Uterus (tissue), 3 donors: ENCODE measurements at regions not wholly inside any gene's neighbourhood (a gene's known extent, or its start where the extent isn't known, plus 50 kb on each side); places are given as distances from the start of the nearest gene placed in this dataset.
"Not testable (repeated sequence)": the region's sequence is repeated elsewhere in the genome, so short reads cannot be mapped to it uniquely, and the experiment has no call there.

Experiments used
- DNase-seq, 2 donors: peaks; one replicate each; pipeline ENCODE4 v3.0.0-alpha.2; 2019 to 2020
- H3K27ac ChIP-seq, 2 donors: fragments of 200-600 bp; sonication (generic); 1 replicate in 1 of 2; 2 replicates in 1 of 2; pipeline ENCODE4 v1.5.1; 2016 to 2018
- H3K27me3 ChIP-seq, 2 donors: fragments of 200-600 bp; sonication (generic); one replicate each; pipeline ENCODE4 v1.5.1; 2018 to 2019; ENCODE audit warnings: control low read depth in 1 of 2
- H3K36me3 ChIP-seq, 2 donors: fragments of 200-600 bp; sonication (generic); one replicate each; pipeline ENCODE4 v1.5.1; 2019; ENCODE audit warnings: control low read depth in 1 of 2
- H3K4me1 ChIP-seq, 2 donors: fragments of 200-600 bp; sonication (generic); one replicate each; pipeline ENCODE4 v1.5.1; 2018 to 2019; ENCODE audit warnings: control low read depth in 1 of 2
- H3K4me3 ChIP-seq, 2 donors: fragments of 200-600 bp; sonication (generic); 1 replicate in 1 of 2; 2 replicates in 1 of 2; pipeline ENCODE4 v1.5.1; 2018 to 2019; ENCODE audit warnings: mild to moderate bottlenecking in 1 of 2
- H3K9me3 ChIP-seq, 2 donors: fragments of 200-600 bp; sonication (generic); one replicate each; pipeline ENCODE4 v1.5.1; 2019; ENCODE audit warnings: control low read depth in 1 of 2
- CTCF ChIP-seq, 4 experiments: fragments of 200-600 bp in 2 of 4; fragments of 450-650 bp in 2 of 4; sonication (generic) in 2 of 4; IDR thresholded peaks; one replicate each; pipeline ENCODE4 v1.5.1; 2016 to 2019; ENCODE audit warnings: antibody characterized with exemption in 4 of 4, mild to moderate bottlenecking in 2 of 4, moderate library complexity in 1 of 4
- POLR2A ChIP-seq, 2 donors: fragments of 450-650 bp; IDR thresholded peaks; one replicate each; pipeline ENCODE4 v1.6.1; 2016; ENCODE audit warnings: antibody characterized with exemption in 2 of 2, mild to moderate bottlenecking in 1 of 2, moderate library complexity in 1 of 2
- intact Hi-C: fragments of 100-400 bp; cut with DNase I; formaldehyde crosslinking; loops from one replicate; pipeline ENCODE4 v1.15.1; 2023; ENCODE audit warnings: low total_unique reads
- donor health status: DM: yes; HTN: yes; CAD: no.

GRCh38 chr5:116862632-116863455, 288.2 kb upstream of the SEMA6A start:
- no peaks in the 10 kb centered on the region for H3K36me3 ChIP-seq
- TF ChIP-seq CTCF (IDR thresholded peaks at IDR 0.05) (no peak), POLR2A (IDR thresholded peaks at IDR 0.05) (no peak)
- H3K9me3 ChIP-seq = no peaks in the 10 kb centered on the region
- H3K4me3 ChIP-seq = no peak overlapping the region
- intact Hi-C loops = no loop called here
- no peak for DNase-seq
- no peaks in the 10 kb centered on the region for H3K4me1 ChIP-seq
- no peak overlapping the region for H3K27ac ChIP-seq
- H3K27me3 ChIP-seq = no peaks in the 10 kb centered on the region

- H3K9me3 ChIP-seq = no peaks in the 10 kb centered on the region
- intact Hi-C loops = no loop called here
- DNase-seq = no peak
- no peak overlapping the region for H3K4me3 ChIP-seq
- H3K27me3 ChIP-seq = no peaks in the 10 kb centered on the region
- H3K4me1 ChIP-seq = no peaks in the 10 kb centered on the region
- TF ChIP-seq CTCF (IDR thresholded peaks at IDR 0.05) = no peak
- TF ChIP-seq POLR2A (IDR thresholded peaks at IDR 0.05) = no peak
- H3K27ac ChIP-seq = no peak overlapping the region
- H3K36me3 ChIP-seq = no peaks in the 10 kb centered on the region
These were observed 287.0 kb upstream of the SEMA6A start for GRCh38 chr5:116861666-116862065.

GRCh38 chr5:116861097-116861496, 286.5 kb upstream of the SEMA6A start:
- Histone ChIP-seq H3K36me3 (no peaks in the 10 kb centered on the region), H3K9me3 (no peaks in the 10 kb centered on the region), H3K27ac (no peak overlapping the region), H3K4me1 (no peaks in the 10 kb centered on the region), H3K4me3 (no peak overlapping the region), H3K27me3 (no peaks in the 10 kb centered on the region)
- intact Hi-C loops = no loop called here
- TF ChIP-seq CTCF (IDR thresholded peaks at IDR 0.05) (no peak), POLR2A (IDR thresholded peaks at IDR 0.05) (no peak)
- DNase-seq = no peak

GRCh38 chr5:116859666-116860320, 285.2 kb upstream of the SEMA6A start:
- no peaks in the 10 kb centered on the region for H3K4me1 ChIP-seq
- no peaks in the 10 kb centered on the region for H3K36me3 ChIP-seq
- intact Hi-C loops = no loop called here
- H3K27me3 ChIP-seq = no peaks in the 10 kb centered on the region
- no peak for DNase-seq
- H3K27ac ChIP-seq = no peak overlapping the region
- TF ChIP-seq POLR2A (IDR thresholded peaks at IDR 0.05) = no peak
- TF ChIP-seq CTCF (IDR thresholded peaks at IDR 0.05) = no peak
- H3K9me3 ChIP-seq = no peaks in the 10 kb centered on the region
- H3K4me3 ChIP-seq = no peak overlapping the region

GRCh38 chr5:116858705-116859333, 284.2 kb upstream of the SEMA6A start:
- Histone ChIP-seq H3K27me3 (no peaks in the 10 kb centered on the region), H3K9me3 (no peaks in the 10 kb centered on the region), H3K27ac (no peak overlapping the region), H3K4me3 (no peak overlapping the region), H3K4me1 (no peaks in the 10 kb centered on the region), H3K36me3 (no peaks in the 10 kb centered on the region)
- intact Hi-C loops = no loop called here
- TF ChIP-seq POLR2A (IDR thresholded peaks at IDR 0.05) = no peak
- no peak for DNase-seq

- intact Hi-C loops, DNase-seq, H3K27me3 ChIP-seq, H3K27ac ChIP-seq, H3K9me3 ChIP-seq, H3K4me3 ChIP-seq, H3K36me3 ChIP-seq, H3K4me1 ChIP-seq: not testable (repeated sequence)
These were observed 283.4 kb upstream of the SEMA6A start for GRCh38 chr5:116858020-116858419.
